ENCODE measurements at regions not wholly inside any gene's neighbourhood (a gene's known extent, or its start where the extent isn't known, plus 50 kb on each side); places are given as distances from the start of the nearest gene placed in this dataset.
"Not testable (repeated sequence)": the region's sequence is repeated elsewhere in the genome, so short reads cannot be mapped to it uniquely, and the experiment has no call there.

DNA sequence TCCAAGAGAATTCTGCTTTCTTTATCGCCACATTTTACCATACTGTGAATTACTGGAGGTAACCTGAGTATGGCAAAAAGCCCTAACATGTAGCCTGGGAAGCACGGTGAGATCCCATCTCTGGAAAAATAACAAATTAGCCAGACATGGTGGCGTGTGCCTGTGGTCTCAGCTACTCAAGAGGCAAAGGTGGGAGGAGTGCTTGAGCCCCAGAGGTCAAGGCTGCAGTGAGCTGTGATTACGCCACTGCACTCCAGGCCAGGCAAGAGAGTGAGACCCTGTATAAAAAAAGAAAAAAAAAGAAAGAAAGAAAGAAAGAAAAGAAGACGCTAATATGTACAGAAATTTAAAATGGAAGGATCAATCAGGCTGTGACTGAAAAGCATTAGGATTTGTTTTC lies 57.7 kb upstream of the SESTD1 start:
- no peak overlapping the region for H3K4me3 ChIP-seq
- H3K27ac ChIP-seq = no peak overlapping the region
- no peaks in the 10 kb centered on the region for H3K4me1 ChIP-seq
- H3K27me3 ChIP-seq = no peaks in the 10 kb centered on the region
- TF ChIP-seq EP300 (IDR thresholded peaks at IDR 0.05; ENCODE audit: low read depth) (no peak), POLR2A (IDR thresholded peaks at IDR 0.05) (no peak), POLR2AphosphoS5 (IDR thresholded peaks at IDR 0.05) (no peak)
- TF ChIP-seq, protein P1, sequence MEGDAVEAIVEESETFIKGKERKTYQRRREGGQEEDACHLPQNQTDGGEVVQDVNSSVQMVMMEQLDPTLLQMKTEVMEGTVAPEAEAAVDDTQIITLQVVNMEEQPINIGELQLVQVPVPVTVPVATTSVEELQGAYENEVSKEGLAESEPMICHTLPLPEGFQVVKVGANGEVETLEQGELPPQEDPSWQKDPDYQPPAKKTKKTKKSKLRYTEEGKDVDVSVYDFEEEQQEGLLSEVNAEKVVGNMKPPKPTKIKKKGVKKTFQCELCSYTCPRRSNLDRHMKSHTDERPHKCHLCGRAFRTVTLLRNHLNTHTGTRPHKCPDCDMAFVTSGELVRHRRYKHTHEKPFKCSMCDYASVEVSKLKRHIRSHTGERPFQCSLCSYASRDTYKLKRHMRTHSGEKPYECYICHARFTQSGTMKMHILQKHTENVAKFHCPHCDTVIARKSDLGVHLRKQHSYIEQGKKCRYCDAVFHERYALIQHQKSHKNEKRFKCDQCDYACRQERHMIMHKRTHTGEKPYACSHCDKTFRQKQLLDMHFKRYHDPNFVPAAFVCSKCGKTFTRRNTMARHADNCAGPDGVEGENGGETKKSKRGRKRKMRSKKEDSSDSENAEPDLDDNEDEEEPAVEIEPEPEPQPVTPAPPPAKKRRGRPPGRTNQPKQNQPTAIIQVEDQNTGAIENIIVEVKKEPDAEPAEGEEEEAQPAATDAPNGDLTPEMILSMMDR (IDR thresholded peaks at IDR 0.05) = no peak
- H3K9me3 ChIP-seq = no peaks in the 10 kb centered on the region
- in situ Hi-C loops (cut with MboI; ENCODE audit: low pct_ligation_motif_present in 1 of 4, low pct_unique_long_range_greater_than_20kb in 1 of 4, low sequenced_read_pairs in 3 of 4) = no loop called here
- DNase-seq = no peak
- intact Hi-C loops (cut with DNase I; ENCODE audit: low total_unique reads) = no loop called here
- 79 to 84% methylated on average over 3 to 5 of the region's 5 CpGs for whole genome bisulfite sequencing, 2 donors (ENCODE audit: low coverage in 1 of 2)
- no peaks in the 10 kb centered on the region for H3K36me3 ChIP-seq

DNA sequence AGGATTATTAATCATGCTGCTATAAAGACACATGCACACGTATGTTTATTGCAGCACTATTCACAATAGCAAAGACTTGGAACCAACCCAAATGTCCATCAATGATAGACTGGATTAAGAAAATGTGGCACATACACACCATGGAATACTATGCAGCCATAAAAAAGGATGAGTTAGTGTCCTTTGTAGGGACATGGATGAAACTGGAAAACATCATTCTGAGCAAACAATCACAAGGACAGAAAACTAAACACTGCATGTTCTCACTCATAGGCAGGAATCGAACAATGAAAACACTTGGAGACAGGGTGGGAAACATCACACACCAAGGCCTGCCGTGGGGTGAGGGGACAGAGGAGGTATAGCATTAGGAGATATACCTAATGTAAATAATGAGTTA lies 56.4 kb upstream of the SESTD1 start:
- in situ Hi-C loops (cut with MboI; ENCODE audit: low pct_ligation_motif_present in 1 of 4, low pct_unique_long_range_greater_than_20kb in 1 of 4, low sequenced_read_pairs in 3 of 4); intact Hi-C loops (cut with DNase I; ENCODE audit: low total_unique reads); H3K27me3 ChIP-seq; DNase-seq; H3K27ac ChIP-seq; H3K4me1 ChIP-seq; H3K4me3 ChIP-seq; H3K36me3 ChIP-seq; H3K9me3 ChIP-seq: not testable (repeated sequence)
- whole genome bisulfite sequencing, 2 donors (ENCODE audit: low coverage in 1 of 2) = 83% methylated on average over 3 of the region's 3 CpGs

DNA sequence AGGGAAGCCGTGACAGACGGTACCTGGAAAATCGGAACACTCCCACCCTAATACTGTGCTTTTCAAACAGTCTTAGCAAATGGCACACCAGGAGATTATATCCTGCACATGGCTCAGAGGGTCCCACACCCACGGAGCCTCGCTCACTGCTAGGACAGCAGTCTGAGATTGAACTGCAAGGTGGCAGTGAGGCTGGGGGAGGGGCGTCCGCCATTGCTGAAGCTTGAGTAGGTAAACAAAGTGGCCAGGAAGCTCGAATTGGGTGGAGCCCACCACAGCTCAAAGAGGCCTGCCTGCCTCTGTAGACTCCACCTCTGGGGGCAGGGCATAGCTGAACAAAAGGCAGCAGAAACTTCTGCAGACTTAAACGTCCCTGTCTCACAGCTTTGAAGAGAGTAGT lies 50.1 kb upstream of the SESTD1 start:
- H3K9me3 ChIP-seq; DNase-seq; H3K4me1 ChIP-seq; H3K36me3 ChIP-seq; H3K27ac ChIP-seq; intact Hi-C loops (cut with DNase I; ENCODE audit: low total_unique reads); H3K4me3 ChIP-seq; H3K27me3 ChIP-seq; in situ Hi-C loops (cut with MboI; ENCODE audit: low pct_ligation_motif_present in 1 of 4, low pct_unique_long_range_greater_than_20kb in 1 of 4, low sequenced_read_pairs in 3 of 4): not testable (repeated sequence)
- 20 to 74% methylated on average over 1 to 9 of the region's 9 CpGs for WGBS, 2 donors (ENCODE audit: low coverage in 1 of 2)

All from transverse colon (tissue), 4 donors.